DND-41 (cell line): ENCODE measurements at regions not wholly inside any gene's neighbourhood (a gene's known extent, or its start where the extent isn't known, plus 50 kb on each side); places are given as distances from the start of the nearest gene placed in this dataset.

Experiments
- CTCF ChIP-seq: IDR thresholded peaks from 2 replicates; pipeline ENCODE4 v1.5.1; 2012; ENCODE audit warnings: borderline replicate concordance, low read length, moderate library complexity, mild to moderate bottlenecking; ENCODE audit not compliant: poor library complexity, severe bottlenecking; ENCODE audit errors: extremely low read depth
- EZH2 ChIP-seq: IDR thresholded peaks from 3 replicates; pipeline ENCODE4 v1.6.1; 2012; ENCODE audit warnings: borderline replicate concordance, low read depth, mild to moderate bottlenecking, moderate library complexity, low read length, inconsistent platforms; ENCODE audit not compliant: severe bottlenecking

- TF ChIP-seq EZH2 (no peak), CTCF (no peak)
These were observed 74.3 kb upstream of the SERP2 start for GRCh38 chr13:44299152-44299943.
